GM08714 (cell line): ENCODE measurements at regions not wholly inside any gene's neighbourhood (a gene's known extent, or its start where the extent isn't known, plus 50 kb on each side); places are given as distances from the start of the nearest gene placed in this dataset.
"Not testable (repeated sequence)": the region's sequence is repeated elsewhere in the genome, so short reads cannot be mapped to it uniquely, and the experiment has no call there.

ENCODE experiments used
- H3K4me3 ChIP-seq: fragments of 200-500 bp; sonication (Bioruptor generic); 2 replicates; pipeline ENCODE4 v1.5.1; 2014; ENCODE audit warnings: mild to moderate bottlenecking, low read length, inconsistent platforms
- ZNF274 ChIP-seq: IDR thresholded peaks from 2 replicates; pipeline ENCODE4 v1.6.1; 2012; ENCODE audit warnings: mild to moderate bottlenecking, low read depth, low read length

DNA sequence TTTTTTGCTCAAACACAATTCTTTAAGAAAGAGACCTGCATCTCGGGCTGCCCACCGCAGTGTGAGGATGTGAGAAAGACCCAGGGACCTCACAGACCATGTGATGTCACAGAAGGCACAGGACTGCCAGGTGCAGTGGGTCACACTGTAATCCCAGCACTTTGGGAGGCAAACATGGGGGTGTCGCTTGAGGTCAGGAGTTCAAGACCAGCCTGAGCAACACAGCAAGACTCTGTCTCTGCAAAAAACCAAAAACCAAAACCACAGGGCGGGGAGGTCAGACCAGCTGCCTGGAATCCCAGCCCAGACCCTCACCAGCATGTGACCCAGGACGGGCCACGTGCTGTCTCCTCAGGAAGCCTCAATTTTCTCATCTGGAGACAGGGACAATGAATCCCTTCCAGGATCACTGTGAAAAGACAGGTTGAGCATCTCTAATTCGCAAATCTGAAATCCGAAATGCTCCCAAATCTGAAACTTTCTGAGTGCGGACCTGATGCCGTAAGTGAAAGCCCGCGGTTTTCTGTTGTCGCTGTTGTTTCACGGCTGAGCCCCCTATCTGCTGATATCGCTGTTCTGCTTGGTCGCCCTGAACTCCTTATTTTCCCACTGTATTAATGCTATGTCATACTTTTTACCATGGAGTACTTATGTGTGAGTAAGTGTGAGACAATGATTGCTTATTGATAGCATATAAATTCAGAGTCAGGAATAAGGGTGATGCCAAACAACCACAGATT is 159.5 kb upstream of the PTPN1 start:
- no peak for TF ChIP-seq ZNF274
- no peak overlapping the region for H3K4me3 ChIP-seq

DNA sequence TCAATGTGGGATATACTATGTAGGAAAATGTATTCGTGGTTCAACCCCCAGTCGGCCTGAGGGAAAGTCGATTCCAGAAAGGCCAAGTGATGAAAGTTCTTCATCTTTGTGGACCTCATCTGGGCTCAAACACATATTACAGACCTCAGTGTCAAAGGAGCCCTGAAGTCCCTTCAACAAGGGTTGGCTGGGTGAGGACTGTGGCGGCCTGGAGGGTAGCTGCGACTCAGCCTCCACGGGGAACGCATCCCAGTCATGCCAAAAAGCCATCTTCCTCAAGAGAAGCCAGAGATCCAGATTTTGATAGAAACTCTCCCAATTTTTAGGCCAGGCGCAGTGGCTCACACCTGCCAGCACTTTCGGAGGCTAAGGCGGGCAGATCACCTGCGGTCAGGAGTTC is 158.6 kb upstream of the PTPN1 start:
- H3K4me3 ChIP-seq, result no peak overlapping the region
- no peak for TF ChIP-seq ZNF274

DNA sequence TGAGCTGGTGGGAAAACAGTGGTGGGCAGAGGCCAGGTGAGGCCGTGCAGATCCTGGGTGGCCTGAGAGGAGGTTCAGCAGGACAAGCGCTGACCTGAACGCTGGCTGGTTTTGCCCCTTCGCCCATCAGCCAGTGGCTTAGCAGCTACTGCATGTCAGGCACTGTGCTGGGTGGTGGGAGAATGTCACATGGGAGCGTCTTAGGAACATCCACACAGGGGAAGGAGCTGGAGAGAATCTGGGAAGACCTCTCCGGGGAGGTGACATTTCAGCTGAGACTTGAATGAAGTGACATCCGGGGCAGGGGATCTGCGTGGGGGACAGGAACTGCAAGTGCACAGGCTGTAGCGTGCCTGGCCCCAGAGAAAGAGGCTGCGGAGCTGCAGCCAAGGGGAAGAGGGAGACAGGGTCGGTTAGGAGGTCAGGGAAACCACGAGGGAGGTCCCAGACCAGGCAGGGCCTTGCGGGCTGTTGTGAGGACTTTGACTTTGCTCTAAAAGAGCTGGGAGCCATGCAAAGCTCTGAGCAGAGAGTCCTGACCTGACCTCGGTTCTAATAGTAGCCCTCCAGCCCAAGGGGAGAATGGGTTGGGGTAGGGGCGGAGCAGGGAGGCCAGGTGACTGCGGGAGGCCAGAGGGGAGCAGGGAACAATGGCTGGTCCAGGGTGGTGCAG is 156.8 kb upstream of the PTPN1 start:
- TF ChIP-seq ZNF274, result no peak
- no peak overlapping the region for H3K4me3 ChIP-seq

DNA sequence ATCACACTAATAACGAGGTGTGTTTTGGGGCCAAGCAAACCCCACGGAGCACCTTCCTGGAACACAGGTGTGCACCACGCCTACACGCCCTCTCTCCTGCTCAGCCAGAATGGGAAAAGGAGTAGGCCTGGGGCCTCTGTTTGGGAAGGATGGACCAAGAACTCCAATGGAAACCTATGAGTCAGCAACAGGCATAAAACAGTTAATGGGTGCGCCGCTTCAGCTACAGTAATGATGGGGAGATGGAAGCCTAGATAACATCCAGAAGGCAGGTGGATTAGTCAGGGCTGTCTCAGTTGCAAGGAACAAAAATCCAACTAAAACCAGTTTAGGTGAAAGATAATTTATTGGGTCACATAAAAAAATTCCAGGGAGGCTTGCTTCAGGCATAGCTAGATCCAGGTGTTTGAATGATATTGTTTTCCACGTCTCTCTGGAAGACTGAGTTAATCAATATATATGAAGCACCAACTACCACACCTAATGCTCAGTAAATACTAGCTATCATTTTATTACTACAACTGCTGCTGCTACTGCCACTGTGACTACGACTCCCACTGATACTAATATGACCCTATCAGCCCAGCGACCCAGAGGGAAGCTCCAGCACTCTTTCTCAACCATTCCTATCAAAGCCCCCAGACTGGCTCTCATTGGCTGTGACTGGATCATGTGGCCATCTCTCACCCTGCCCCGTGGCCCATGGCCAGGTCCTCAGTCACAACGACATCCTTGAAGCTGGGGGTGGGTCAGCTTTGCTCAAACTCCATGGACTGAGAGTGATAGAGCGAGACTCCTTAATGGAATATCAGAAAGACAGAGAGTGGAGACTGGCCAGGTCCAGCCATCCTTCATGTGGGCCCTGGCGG is 155.2 kb upstream of the PTPN1 start:
- TF ChIP-seq ZNF274, result no peak
- H3K4me3 ChIP-seq, result no peak overlapping the region

DNA sequence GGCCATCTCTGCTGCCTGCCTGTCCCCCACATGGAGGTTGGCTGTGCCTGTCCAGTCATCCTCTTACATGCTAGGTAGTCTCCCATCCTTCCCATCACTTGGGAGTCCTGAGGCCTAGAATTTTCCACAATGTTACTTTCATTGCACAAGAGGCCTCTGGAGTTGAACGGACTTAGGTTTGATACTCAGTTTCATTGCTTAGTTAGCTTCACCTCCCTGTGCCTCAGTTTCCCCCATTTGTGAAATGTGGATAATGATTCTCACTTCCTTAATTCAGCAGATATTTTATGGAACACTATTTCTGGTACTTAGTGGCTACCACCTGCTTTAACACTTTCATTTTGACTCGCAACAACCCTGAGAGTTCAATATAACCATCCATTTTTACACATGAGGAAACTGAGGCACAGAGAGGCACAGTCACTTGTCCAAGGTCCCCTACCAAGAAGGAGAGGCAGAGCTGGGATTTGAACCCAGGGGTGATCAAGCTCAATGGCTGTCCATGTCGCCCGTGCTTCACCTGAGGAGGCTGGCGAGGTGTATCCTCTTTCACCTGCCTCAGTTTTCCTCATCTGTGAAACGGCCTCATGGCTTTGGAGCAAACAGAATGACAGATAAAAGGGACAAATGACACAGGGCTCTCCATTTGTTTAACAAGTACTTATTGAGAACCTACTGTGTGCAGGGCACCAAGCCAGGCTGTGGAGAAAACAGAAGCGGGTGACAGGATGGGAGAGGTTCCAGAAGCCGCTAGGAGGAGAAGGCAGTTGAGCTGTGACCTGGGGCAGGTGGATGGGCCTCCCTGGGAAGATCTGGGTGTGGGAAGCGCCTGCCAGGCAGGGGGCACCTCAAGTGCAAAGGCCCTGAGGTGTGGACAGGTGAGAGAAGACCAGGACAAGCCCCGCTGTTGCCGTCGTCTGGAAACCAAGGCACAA is 154.3 kb upstream of the PTPN1 start:
- no peak overlapping the region for H3K4me3 ChIP-seq
- no peak for TF ChIP-seq ZNF274

DNA sequence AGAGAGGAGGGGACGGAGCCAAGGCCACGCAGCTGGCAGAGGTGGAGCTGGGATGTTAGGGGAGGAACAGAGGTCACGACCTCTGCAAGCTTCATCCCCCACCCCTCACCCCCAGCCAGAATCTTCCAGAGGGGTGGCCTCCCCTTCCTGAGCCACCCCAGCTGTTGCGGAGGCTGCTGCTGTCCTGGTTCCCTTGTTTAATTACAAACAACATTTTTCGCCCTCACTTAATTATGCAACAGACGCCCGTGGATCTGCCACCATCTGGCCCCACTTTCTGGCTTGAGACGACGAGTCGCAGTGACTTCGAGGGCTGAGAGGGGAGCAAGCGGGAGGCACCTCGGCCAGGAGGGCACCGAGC is 153.7 kb upstream of the PTPN1 start:
- TF ChIP-seq ZNF274, result no peak
- no peak overlapping the region for H3K4me3 ChIP-seq

DNA sequence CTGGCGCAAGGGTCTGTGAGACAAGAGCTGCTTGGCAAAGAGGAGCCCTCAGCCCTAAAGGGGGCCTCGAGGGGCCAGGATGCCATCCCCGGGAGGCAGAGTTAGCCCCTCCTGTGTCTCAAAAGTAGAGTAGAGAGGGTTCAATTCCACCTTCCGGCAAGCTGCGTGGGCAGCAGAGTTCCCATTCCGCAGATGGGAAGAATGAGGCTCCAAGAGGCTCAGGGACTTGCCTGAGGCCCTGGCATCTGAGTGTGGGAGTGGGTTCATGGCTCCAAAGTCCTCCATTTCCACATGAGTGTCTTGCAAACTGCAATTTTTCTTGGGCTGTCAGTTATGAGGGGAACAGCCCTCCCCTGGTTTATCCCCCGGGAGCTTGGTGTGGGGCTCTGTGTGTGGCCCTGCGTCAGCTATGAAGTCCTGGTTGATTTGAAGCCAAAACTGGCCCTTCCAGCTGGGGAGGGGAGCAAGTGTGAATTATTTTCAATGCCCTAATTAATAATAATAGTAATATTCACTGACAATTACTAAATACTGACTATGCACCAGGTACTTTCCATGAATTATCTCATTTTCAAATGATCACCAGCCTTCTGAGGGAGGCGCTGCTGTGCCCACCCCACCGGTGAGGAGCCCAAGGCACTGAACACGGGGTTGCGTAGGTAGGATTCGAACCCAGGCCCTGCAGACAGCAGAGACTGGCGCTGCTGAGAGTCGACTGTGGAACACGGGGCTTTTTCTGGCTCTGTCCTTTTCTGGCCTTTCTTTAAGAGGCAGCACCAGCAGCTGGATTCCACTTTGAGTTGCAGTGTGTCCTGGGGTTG is 153.0 kb upstream of the PTPN1 start:
- no peak overlapping the region for H3K4me3 ChIP-seq
- TF ChIP-seq ZNF274, result no peak

DNA sequence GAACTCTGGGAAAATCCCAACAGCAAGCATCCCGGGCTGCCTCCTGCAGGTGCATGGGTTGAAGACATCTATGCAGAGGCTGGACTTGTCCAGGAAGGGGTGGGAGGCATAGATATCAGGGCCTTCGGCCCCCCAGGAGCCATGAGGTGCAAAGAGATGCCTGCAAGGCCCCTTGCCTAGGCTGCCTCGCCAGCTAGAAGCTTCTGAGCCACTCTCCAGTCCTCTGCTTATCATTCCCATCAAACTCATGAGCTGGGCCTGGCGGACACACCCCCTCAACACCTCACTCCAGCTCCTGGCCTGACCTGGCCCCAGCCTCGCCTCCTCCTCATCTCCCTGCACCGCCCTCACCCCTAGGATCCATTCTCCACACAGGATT is 152.4 kb upstream of the PTPN1 start:
- TF ChIP-seq ZNF274, result no peak
- no peak overlapping the region for H3K4me3 ChIP-seq

DNA sequence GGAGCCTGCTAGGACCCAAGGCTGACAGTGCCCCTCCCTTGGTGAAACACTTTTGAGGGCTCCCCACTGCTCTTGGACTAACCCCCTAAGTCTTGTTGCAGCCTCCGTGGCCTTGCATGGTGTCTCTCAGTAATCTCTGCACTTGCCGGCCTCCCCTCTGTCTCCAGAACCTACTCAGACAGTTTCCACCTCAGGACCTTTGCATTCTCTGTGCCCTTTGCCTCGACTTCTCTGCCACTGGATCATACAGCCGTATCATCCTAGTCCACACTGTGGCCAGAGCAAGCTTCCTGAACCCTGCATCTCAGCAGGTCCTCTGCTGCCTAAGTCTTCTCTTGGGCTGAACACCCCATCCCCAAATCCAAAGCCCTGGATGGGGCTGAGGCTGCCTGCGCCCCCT is 152.0 kb upstream of the PTPN1 start:
- H3K4me3 ChIP-seq, result no peak overlapping the region
- TF ChIP-seq ZNF274, result no peak

DNA sequence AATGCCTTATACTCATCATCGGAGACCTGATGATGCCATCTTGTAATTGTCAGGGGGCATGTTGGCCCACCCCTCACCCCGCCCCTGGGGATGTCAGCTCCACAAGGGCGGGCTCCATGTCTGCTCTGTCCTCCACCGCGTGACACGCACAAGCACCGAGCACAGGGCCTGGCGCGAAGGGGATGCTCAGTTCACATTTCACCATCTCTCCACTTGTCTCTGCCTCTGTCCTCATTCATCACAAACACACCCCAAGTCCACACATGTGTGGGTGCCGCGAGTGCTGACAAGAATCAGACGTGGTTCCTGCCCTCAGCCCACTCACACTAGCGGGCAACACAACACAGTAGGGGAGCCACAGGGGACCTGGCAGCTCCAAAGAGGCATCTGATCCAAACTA is 151.2 kb upstream of the PTPN1 start:
- H3K4me3 ChIP-seq, result no peak overlapping the region
- no peak for TF ChIP-seq ZNF274

DNA sequence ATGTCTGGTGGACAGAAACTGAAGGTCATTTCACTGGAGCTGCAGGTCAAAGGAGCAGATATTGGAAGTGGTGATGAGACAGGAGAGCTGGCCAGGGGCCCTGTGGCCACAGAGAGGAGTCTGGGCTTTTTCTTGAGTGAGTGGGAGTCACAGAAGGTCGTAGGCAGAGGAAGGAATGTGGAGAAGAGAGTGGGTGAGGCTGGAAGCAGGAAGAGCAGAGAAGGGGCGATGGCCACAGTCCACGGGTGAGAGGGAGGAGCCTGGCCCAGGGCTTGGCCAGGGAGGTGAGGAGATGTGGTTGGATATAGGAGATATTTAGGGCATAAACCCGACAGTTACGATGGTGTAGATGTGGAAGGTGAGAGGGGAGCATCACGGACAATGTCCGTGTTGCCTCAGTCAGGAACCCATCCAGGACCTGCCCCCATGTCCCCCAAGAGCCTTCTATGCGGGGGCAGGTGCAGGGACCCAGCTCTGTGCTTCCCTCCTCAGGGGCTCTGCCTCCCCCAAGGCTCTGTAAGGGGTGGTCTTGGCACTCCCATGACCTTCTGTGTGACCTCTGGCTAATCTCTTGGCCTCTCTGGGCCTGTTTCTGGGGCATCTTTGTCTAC is 150.5 kb upstream of the PTPN1 start:
- TF ChIP-seq ZNF274, result no peak
- H3K4me3 ChIP-seq, result no peak overlapping the region

DNA sequence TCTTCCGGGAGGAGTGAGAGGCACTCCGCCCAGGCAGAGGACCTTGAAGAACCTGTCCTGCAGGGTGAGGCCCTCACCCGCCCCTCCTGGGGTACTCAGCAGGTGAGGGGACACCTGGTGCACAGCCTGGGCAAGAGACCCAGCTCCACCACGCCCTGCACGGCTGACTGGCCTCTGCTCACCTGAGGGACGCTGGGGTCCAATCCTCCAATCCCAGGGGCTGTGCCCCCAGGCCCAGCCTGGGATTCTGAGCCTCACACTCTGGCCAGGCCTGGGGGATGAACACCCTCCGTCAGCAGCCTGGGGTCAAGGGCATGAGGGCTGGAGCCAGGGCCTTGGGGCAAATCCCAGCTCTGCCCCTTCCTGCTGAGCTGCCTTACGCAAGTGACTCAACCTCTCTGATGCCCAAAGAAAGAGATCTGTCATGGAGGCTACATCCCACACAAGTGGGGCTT is 149.9 kb upstream of the PTPN1 start:
- no peak overlapping the region for H3K4me3 ChIP-seq
- TF ChIP-seq ZNF274, result no peak

DNA sequence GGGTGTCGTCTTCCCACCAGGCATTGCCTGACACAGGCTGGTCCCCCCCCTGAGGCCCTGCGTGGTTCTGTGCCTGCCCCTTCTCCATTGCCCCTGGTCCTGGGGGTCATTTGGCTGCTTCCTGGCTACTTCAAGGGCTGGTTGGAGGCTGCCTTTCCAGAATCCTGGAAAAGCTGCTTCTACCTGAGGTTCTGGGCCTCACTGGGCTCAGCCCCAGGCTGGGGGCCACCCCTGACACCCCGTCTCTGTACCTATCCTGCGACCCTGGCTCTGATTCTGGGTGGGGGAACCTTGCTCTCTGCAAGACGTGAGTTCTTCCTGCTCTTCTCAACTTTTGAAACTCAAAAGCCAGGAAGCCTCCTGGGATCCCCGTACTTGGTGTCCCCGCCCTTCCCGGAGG is 149.3 kb upstream of the PTPN1 start:
- TF ChIP-seq ZNF274, result no peak
- H3K4me3 ChIP-seq, result no peak overlapping the region

DNA sequence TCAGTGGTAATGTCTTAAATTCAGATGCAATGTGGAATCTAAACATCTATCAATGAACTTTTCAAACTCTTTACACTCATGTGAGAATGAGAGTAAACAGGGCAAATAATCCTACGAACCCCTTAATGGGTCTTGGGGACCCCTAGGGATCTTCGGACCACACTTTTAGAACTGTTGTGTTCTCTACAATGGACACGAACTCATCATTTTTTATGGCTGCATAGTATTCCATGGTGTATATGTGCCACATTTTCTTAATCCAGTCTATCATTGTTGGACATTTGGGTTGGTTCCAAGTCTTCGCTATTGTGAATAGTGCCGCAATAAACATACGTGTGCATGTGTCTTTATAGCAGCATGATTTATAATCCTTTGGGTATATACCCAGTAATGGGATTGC is 148.0 kb upstream of the PTPN1 start:
- H3K4me3 ChIP-seq, result not testable (repeated sequence)
